ENCODE measurements at regions not wholly inside any gene's neighbourhood (a gene's known extent, or its start where the extent isn't known, plus 50 kb on each side); places are given as distances from the start of the nearest gene placed in this dataset.
A peak's percentile ranks its signal among the peaks of the same experiment; 100 is the strongest.

- Histone ChIP-seq H3K27ac (peak overlapping the region in 1 of 5 donors; percentile 55), H3K4me1 (replicated peaks in 1 of 2) (peaks cover 0 to 11% of the 10 kb centered on the region in 2 donors), H3K4me3 (no peak overlapping the region), H3K27me3 (no peaks in the 10 kb centered on the region), H3K36me3 (replicated peaks in 1 of 2) (no peaks in the 10 kb centered on the region), H3K9me3 (replicated peaks in 1 of 3) (no peaks in the 10 kb centered on the region)
- WGBS, 4 donors: 87 to 96% (median 91%) methylated on average over 5 of the region's 5 CpGs
- DNase-seq: no peak
- no peak for TF ChIP-seq POLR2A (IDR thresholded peaks at IDR 0.05)
- TF ChIP-seq CTCF (IDR thresholded peaks at IDR 0.05): no peak
- intact Hi-C loops (cut with DNase I): no loop called here
Measured at GRCh38 chr1:228982637-228983036, 247.4 kb downstream of the RHOU start.

GRCh38 chr1:228983231-228983660 lies 248.0 kb downstream of the RHOU start:
- intact Hi-C loops (cut with DNase I): no loop called here
- peaks cover 0 to 10% of the 10 kb centered on the region in 2 donors for H3K4me1 ChIP-seq (replicated peaks in 1 of 2)
- H3K36me3 ChIP-seq (replicated peaks in 1 of 2): no peaks in the 10 kb centered on the region
- TF ChIP-seq POLR2A (IDR thresholded peaks at IDR 0.05): no peak
- no peak for TF ChIP-seq CTCF (IDR thresholded peaks at IDR 0.05)
- H3K27me3 ChIP-seq: no peaks in the 10 kb centered on the region
- DNase-seq: peak in 2 of 7 donors; percentile 25 to 51
- no peaks in the 10 kb centered on the region for H3K9me3 ChIP-seq (replicated peaks in 1 of 3)
- no peak overlapping the region for H3K4me3 ChIP-seq
- peak overlapping the region in 1 of 5 donors; percentile 55 for H3K27ac ChIP-seq
- WGBS, 4 donors: 81 to 89% (median 87%) methylated on average over 5 to 6 of the region's 6 CpGs

- Histone ChIP-seq H3K4me1 (replicated peaks in 1 of 2) (peaks cover 0 to 6% of the 10 kb centered on the region in 2 donors), H3K4me3 (no peak overlapping the region), H3K36me3 (replicated peaks in 1 of 2) (no peaks in the 10 kb centered on the region), H3K27me3 (no peaks in the 10 kb centered on the region), H3K27ac (peak overlapping the region in 1 of 5 donors; percentile 31), H3K9me3 (replicated peaks in 1 of 3) (no peaks in the 10 kb centered on the region)
- peak in 1 of 7 donors; percentile 41 for DNase-seq
- intact Hi-C loops (cut with DNase I): no loop called here
- no peak for TF ChIP-seq POLR2A (IDR thresholded peaks at IDR 0.05)
- TF ChIP-seq CTCF (IDR thresholded peaks at IDR 0.05): no peak
- WGBS, 4 donors: 73 to 85% (median 80%) methylated on average over 4 of the region's 4 CpGs
Measured at GRCh38 chr1:228983661-228984060, 248.4 kb downstream of the RHOU start.

GRCh38 chr1:228984107-228984506 lies 248.8 kb downstream of the RHOU start:
- Histone ChIP-seq H3K4me3 (no peak overlapping the region), H3K9me3 (replicated peaks in 1 of 3) (no peaks in the 10 kb centered on the region), H3K27ac (no peak overlapping the region), H3K36me3 (replicated peaks in 1 of 2) (no peaks in the 10 kb centered on the region), H3K27me3 (no peaks in the 10 kb centered on the region), H3K4me1 (replicated peaks in 1 of 2) (peaks cover 0 to 2% of the 10 kb centered on the region in 2 donors)
- WGBS, 4 donors: 89 to 96% (median 93%) methylated on average over 1 of the region's 1 CpG
- TF ChIP-seq POLR2A (IDR thresholded peaks at IDR 0.05) (no peak), CTCF (IDR thresholded peaks at IDR 0.05) (no peak)
- intact Hi-C loops (cut with DNase I): no loop called here
- DNase-seq: peak in 1 of 7 donors; percentile 15
